ENCODE measurements at regions not wholly inside any gene's neighbourhood (a gene's known extent, or its start where the extent isn't known, plus 50 kb on each side); places are given as distances from the start of the nearest gene placed in this dataset.

- Histone ChIP-seq H3K4me1 (ENCODE audit: control insufficient read depth in 1 of 2, insufficient read depth in 2 of 2, low read depth in 1 of 2, low read length in 1 of 2) (peaks cover 3 to 7% of the 10 kb centered on the region in 2 experiments; a peak in 1 of 4 replicates), H3F3A (replicated peaks; ENCODE audit: insufficient read depth) (peaks cover 15% of the 10 kb centered on the region), H3K9me2 (no peaks in the 10 kb centered on the region), H3K27ac (ENCODE audit: low read depth in 2 of 2, low read length in 1 of 2) (no peak overlapping the region), H3K9me3 (no peaks in the 10 kb centered on the region), H3K27me3 (ENCODE audit: insufficient read depth) (no peaks in the 10 kb centered on the region), H3K4me2 (no peak overlapping the region), H3K79me2 (ENCODE audit: insufficient read depth) (no peaks in the 10 kb centered on the region), H3K36me3 (replicated peaks in 1 of 2; ENCODE audit: control insufficient read depth in 1 of 2, insufficient read depth in 2 of 2, low read length in 1 of 2) (no peaks in the 10 kb centered on the region), H3K9ac (no peak overlapping the region), H4K20me1 (ENCODE audit: insufficient read depth) (no peaks in the 10 kb centered on the region), H3K4me3 (ENCODE audit: low read depth in 2 of 2, low read length in 1 of 2) (no peak overlapping the region), H2AFZ (ENCODE audit: low read depth) (no peak overlapping the region)
- DNase-seq = no peak
- 71% methylated on average over 2 of the region's 2 CpGs for WGBS (ENCODE audit: low lambda C conversion rate)
- no peak for TF ChIP-seq CTCF (IDR thresholded peaks at IDR 0.05)
- no peak for TF ChIP-seq EP300 (IDR thresholded peaks at IDR 0.05; ENCODE audit: borderline replicate concordance in 1 of 2, low read depth in 1 of 2, low read length in 1 of 2)
- TF ChIP-seq RXRA (IDR thresholded peaks at IDR 0.05; ENCODE audit: borderline replicate concordance, low read depth) = no peak
- TF ChIP-seq JUND (IDR thresholded peaks at IDR 0.05) = no peak
- no peak for TF ChIP-seq MXI1 (IDR thresholded peaks at IDR 0.05; ENCODE audit: low read depth, low read length)
- ChIA-PET CTCF (no interaction called here), POLR2A (no interaction called here)
These were observed 403.6 kb upstream of the PROK2 start for GRCh38 chr3:72188536-72188935.

DNA sequence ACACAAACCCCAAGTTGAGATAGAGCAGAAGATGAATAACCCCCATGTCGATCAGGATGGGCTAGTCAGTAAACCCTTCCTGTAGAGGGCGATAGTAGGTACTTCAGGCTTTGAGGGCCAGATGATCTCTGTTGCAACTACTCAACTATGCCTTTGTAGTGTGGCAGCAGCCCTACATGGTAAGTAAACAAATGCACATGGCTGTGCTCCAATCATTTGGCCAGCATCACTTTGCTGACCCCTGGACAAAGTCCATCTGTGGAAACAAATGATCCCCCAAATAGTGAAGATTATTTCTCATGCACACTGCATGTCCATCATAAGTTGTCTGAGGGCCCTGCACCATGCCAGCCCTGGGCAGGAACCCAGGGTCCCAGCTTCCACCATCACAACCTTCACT lies 402.2 kb upstream of the PROK2 start:
- Histone ChIP-seq H3K27ac (ENCODE audit: low read depth in 2 of 2, low read length in 1 of 2) (no peak overlapping the region), H3K9ac (no peak overlapping the region), H2AFZ (ENCODE audit: low read depth) (no peak overlapping the region), H3K36me3 (replicated peaks in 1 of 2; ENCODE audit: control insufficient read depth in 1 of 2, insufficient read depth in 2 of 2, low read length in 1 of 2) (no peaks in the 10 kb centered on the region), H3F3A (replicated peaks; ENCODE audit: insufficient read depth) (peaks cover 15% of the 10 kb centered on the region), H3K4me3 (ENCODE audit: low read depth in 2 of 2, low read length in 1 of 2) (no peak overlapping the region), H3K9me3 (no peaks in the 10 kb centered on the region), H3K27me3 (ENCODE audit: insufficient read depth) (no peaks in the 10 kb centered on the region), H3K4me2 (no peak overlapping the region), H4K20me1 (ENCODE audit: insufficient read depth) (no peaks in the 10 kb centered on the region), H3K9me2 (no peaks in the 10 kb centered on the region), H3K4me1 (ENCODE audit: control insufficient read depth in 1 of 2, insufficient read depth in 2 of 2, low read depth in 1 of 2, low read length in 1 of 2) (peaks cover 3 to 7% of the 10 kb centered on the region in 2 experiments; a peak in 1 of 4 replicates), H3K79me2 (ENCODE audit: insufficient read depth) (no peaks in the 10 kb centered on the region)
- no CpG with 5 or more reads among the region's 2 CpGs for WGBS (ENCODE audit: low lambda C conversion rate)
- CTCF ChIA-PET = interaction anchor here (1.3 kb wide), 1 partner anchor 45 kb away, joined by 3 read pairs; no protein-coding TSS in a partner anchor
- no peak for DNase-seq
- POLR2A ChIA-PET = no interaction called here
- no peak for TF ChIP-seq EP300 (IDR thresholded peaks at IDR 0.05; ENCODE audit: borderline replicate concordance in 1 of 2, low read depth in 1 of 2, low read length in 1 of 2)
- no peak for TF ChIP-seq GATA2 (CRISPR knock-in tag; IDR thresholded peaks at IDR 0.05)
- TF ChIP-seq FOSL2 (IDR thresholded peaks at IDR 0.05; ENCODE audit: borderline replicate concordance, low read depth) = no peak
- TF ChIP-seq CHD2 (IDR thresholded peaks at IDR 0.05; ENCODE audit: low read length, partially characterized antibody) = no peak
- no peak for TF ChIP-seq FOXM1 (IDR thresholded peaks at IDR 0.05; ENCODE audit: low read depth)
- no peak for TF ChIP-seq PBX3 (IDR thresholded peaks at IDR 0.05)
- no peak for TF ChIP-seq NFIC (IDR thresholded peaks at IDR 0.05; ENCODE audit: borderline replicate concordance)
- no peak for TF ChIP-seq FOXJ3 (CRISPR knock-in tag; IDR thresholded peaks at IDR 0.05)
- TF ChIP-seq RXRA (IDR thresholded peaks at IDR 0.05; ENCODE audit: borderline replicate concordance, low read depth) = no peak
- TF ChIP-seq TAF1 (IDR thresholded peaks at IDR 0.05; ENCODE audit: borderline replicate concordance, low read depth, low read length) = no peak
- TF ChIP-seq GABPA (IDR thresholded peaks at IDR 0.05; ENCODE audit: low read depth) = no peak
- TF ChIP-seq POLR2AphosphoS5 (IDR thresholded peaks at IDR 0.05; ENCODE audit: low read depth, low read length) = no peak
